HG03432 (cell line): ENCODE measurements at regions not wholly inside any gene's neighbourhood (a gene's known extent, or its start where the extent isn't known, plus 50 kb on each side); places are given as distances from the start of the nearest gene placed in this dataset.

Experiments used
- ATAC-seq: cut with Tn5 transposase; IDR thresholded peaks from one replicate; pipeline ENCODE4 v1.9.1; 2021; ENCODE audit warnings: mild to moderate bottlenecking, moderate library complexity; ENCODE audit not compliant: unreplicated experiment

- no peak for ATAC-seq
These were observed 436.7 kb upstream of the ZNF507 start for GRCh38 chr19:31908496-31909225.

DNA sequence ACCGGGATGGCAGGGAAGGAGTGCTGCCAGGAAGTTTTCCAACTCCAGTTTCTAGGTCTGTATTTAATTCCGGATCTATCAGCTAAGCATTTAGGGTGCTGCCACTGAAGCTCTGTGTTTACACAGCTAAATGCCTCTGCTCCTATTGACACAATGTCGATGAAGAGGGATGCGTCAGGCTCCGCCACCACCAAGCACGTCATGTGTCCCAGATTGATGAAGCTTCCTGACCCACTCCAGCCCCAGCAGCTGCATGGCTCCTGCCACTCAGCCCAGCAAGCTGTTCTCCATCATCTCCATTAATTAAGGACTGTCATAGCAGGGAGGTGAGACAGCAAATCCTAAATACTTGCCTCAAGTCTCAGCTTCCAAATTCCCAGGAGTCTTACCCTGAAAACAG is 435.2 kb upstream of the ZNF507 start:
- ATAC-seq: no peak

GRCh38 chr19:31911577-31911976 is 433.8 kb upstream of the ZNF507 start:
- ATAC-seq: no peak

DNA sequence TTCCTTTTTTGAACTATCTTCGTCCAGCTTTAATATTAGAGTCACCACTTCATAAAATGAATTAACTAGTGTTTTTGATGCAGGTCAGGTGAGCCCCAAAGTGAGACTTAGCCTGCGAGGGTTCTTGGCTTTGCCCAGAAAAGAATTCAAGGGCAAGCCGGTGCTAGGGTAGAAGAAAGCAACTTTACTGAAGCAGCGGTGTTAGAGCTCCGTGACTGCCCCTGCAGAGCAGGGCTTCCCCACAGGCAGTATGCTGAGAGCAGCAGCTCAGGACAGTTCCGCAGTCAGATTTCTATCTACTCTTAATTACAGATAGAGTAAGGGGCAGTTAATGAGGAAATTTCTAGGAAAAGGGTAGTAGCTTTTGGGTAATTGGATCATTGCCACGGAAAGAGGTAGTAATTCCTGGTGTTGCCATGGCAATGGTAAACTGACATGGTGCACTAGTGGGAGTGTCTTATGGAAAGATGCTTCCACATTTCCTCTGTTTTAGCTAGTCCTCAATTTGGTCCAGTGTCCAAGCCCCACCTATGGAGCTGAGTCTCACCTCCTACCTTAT is 432.2 kb upstream of the ZNF507 start:
- no peak for ATAC-seq

GRCh38 chr19:31930401-31930800 is 415.0 kb upstream of the ZNF507 start:
- ATAC-seq: no peak

- ATAC-seq: no peak
These were observed 407.4 kb upstream of the ZNF507 start for GRCh38 chr19:31937983-31938382.

GRCh38 chr19:31938675-31939074 is 406.7 kb upstream of the ZNF507 start:
- no peak for ATAC-seq

DNA sequence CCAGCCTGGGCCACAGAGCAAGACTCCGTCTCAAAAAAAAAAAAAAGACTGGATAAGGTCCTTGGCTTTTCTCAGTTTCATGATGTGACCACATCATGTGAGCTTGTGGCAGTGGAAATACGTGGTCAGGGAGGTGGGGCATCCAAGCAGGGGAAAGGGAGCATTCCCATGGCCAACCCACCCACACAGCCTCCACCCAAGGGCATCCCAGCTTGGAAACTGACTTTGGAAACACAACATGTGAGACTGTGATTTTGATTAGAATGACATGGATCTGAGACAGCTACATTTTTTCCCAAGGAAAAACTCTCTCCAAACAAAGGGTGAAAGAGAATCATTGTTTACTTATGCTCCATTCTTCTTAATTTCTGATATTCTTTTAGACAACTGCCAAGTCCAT is 405.0 kb upstream of the ZNF507 start:
- ATAC-seq: no peak

- ATAC-seq: no peak
These were observed 402.2 kb upstream of the ZNF507 start for GRCh38 chr19:31943191-31943661.

DNA sequence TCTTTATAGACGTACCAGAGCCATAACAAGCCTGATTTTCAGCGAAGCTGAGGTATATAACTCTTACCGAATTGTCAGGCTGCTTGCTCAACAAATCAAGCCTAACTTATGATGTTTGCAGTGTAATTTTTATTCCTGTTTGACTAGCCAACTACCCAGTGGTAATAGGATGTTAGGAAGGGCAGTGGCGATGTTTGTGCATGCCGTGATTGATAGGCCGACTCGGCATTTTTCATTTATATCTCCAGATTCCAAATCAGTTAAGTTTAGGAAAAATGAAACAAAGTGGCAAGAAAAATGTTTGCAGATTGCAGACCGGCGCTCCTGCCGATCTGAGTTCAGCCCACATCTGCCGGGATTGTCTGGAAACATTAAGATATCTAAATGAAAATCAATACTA is 401.6 kb upstream of the ZNF507 start:
- no peak for ATAC-seq

- ATAC-seq: no peak
These were observed 401.1 kb upstream of the ZNF507 start for GRCh38 chr19:31944326-31944725.

- no peak for ATAC-seq
These were observed 398.9 kb upstream of the ZNF507 start for GRCh38 chr19:31946491-31946890.

DNA sequence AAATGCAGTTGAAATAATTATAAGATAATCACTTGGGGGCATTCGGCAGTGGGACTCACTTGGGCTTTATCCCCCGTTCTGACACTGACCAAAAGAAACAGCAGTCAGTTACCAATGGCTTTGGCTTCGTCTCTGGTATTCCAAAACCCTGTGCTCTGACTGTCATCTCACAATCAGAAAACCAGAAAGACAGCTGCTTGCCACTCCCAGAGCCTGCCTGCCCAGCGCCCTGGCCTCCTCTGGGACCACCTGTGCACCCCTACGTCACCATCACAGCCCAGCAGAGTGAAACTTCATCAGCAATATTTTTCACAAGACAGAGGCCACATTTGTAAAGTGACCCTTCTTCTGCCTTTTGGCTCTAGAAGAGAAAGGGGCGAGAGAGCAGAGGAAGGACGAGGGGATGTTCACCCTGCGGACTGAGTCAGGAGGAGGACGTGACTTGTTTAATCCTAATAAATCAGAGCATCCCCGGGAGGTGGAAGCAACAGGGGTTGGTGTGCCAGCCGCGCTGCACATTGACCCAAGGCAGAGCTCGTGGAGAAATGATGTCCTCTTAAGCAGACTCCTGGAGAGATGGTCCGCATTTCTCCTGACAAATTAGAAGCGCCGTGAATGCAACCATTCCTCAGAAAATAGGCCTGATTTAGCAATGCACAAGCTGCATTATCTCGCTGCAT is 397.8 kb upstream of the ZNF507 start:
- ATAC-seq: no peak

DNA sequence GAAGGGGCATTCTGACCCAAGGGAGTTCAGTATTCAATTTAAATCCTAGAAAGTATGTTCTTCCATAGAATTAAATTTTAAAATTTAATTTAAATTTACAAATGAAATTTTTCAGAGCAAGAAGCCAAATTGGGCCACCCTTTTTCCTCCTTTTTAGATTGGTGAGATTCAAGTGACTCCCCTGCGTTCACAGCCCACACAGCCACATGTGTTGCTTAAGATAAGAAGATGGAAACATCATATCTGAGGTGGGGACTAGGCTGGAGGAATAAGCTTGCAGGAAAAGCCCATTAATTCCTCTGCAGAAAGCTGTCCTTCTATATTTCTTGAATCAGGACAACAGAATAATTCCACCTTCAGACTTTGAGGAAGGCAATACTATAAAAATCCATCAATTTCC is 392.7 kb upstream of the ZNF507 start:
- no peak for ATAC-seq

DNA sequence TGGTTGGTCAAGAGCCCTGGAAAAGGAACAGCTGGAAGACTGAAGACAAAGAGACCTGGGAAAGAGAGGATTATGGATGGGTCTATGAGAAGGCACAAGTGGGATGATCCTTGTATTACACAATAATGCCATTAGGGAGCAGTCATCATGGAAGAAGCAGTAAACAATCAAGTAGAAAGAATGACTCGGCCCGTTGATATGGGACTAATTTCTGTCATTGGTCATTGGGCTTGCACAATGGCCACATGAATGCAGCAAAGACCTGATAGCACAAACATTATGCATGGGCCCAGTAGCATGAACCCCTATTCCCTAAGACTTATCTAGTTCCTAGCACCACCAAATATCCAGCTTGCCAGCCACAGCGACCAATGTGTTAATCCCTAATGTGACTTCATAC is 390.3 kb upstream of the ZNF507 start:
- ATAC-seq: no peak

DNA sequence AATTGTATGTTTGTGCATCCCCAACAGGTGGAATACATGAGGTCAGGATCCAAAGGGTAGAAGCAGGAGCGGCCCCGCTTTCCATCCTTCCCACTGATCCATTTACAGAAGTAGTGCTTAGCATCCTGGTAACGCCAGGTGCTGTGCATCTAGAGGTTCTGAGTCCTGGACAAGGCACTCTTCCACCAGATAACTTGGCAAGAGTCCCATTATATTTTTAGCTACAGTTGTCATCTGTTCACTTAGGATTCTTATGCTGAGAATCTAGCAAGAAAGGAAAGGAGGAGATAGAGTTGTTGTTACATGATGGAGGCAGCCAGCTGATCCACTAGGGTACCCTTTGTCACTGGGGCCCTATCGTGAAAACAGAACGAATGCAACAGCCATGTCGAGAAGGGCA is 389.5 kb upstream of the ZNF507 start:
- ATAC-seq: no peak

- ATAC-seq: no peak
These were observed 388.5 kb upstream of the ZNF507 start for GRCh38 chr19:31956771-31957392.

DNA sequence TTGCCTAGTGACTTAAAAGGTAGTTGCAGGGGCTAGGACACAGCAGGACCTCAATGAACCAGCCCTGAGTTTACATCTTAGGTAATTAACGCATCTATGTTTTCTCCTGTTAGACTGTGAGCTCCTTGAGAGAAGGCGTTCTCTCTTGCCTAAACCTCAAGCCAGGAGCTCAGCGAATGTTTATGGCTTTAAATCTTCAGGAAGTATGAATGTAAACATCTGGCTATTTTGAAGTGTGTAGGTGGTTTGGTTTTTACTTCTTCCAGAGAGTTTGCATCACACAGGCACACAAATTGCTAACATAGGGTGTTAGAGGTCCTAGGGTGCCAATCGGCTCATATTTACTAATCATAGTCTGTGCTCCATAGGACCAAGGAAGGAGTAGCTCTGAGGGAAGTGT is 387.7 kb upstream of the ZNF507 start:
- no peak for ATAC-seq

- no peak for ATAC-seq
These were observed 385.8 kb upstream of the ZNF507 start for GRCh38 chr19:31959527-31960018.

- no peak for ATAC-seq
These were observed 384.9 kb upstream of the ZNF507 start for GRCh38 chr19:31960474-31960873.

DNA sequence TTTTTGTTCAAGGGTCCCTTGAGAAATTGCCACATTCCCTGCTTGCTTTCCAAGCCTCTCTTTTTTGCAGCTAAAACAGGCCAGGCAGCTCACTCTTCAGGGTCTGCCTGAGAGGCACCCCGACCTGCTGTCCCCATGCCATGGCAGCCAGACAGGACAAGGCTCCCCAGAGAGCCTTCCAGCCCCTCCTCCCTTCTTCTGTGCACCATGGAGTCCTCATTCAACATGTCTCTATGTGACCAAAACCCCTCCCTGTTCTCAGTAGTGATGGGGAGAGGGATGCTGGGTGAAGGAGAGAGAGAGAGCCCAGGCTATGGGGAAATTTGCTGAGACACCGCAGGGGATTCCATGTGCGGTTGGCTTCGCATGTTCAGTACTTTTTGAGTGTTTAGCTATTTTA is 384.2 kb upstream of the ZNF507 start:
- ATAC-seq: no peak

DNA sequence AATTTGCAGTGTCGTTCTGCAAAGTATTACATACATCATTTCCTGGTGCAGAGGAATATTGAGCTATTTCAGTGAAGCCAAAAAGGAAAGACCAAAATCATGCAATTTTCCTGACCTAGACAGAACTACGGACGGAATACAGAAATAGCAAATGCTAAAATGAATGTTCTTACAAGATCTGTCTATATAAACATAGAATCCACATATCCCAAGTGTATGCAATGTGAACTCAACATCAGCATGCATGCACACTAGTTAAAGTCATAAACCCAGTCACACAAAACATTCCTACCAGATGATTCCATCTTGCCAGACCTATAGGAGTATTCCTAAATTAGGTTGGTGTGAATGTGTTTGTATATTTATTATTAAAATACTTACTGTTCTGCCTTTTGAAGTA is 383.7 kb upstream of the ZNF507 start:
- ATAC-seq: no peak
